Heart right ventricle (tissue), 16 donors: ENCODE measurements at regions not wholly inside any gene's neighbourhood (a gene's known extent, or its start where the extent isn't known, plus 50 kb on each side); places are given as distances from the start of the nearest gene placed in this dataset.

Experiments used
- ATAC-seq, 8 donors: fragments of 200-7000 bp; cut with Tn5 transposase; one replicate each; pipeline ENCODE4 v1.9.1; 2020; ENCODE audit warnings: mild to moderate bottlenecking in 8 of 8, moderate library complexity in 8 of 8, moderate number of reproducible peaks in 1 of 8
- DNase-seq, 2 donors: peaks; one replicate each; pipeline ENCODE4 v3.0.0-alpha.2; 2020
- H3K27ac ChIP-seq, 10 donors: fragments of 200-600 bp; sonication (generic) in 2 of 10; one replicate each; pipeline versions ENCODE4 v1.5.0 to v1.8.0; 2020 to 2022; ENCODE audit warnings: mild to moderate bottlenecking in 3 of 10
- H3K27me3 ChIP-seq, 7 donors: fragments of 200-600 bp; one replicate each; pipeline ENCODE4 v1.8.0; 2021 to 2022; ENCODE audit warnings: mild to moderate bottlenecking in 2 of 7
- H3K36me3 ChIP-seq, 9 donors: fragments of 200-600 bp; sonication (generic) in 1 of 9; one replicate each; pipeline versions ENCODE4 v1.5.0 to v1.8.0; 2020 to 2022; ENCODE audit warnings: mild to moderate bottlenecking in 2 of 9
- H3K4me1 ChIP-seq, 9 donors: fragments of 200-600 bp; sonication (generic) in 1 of 9; one replicate each; pipeline versions ENCODE4 v1.5.0 to v1.8.0; 2020 to 2022; ENCODE audit warnings: mild to moderate bottlenecking in 4 of 9
- H3K4me3 ChIP-seq, 10 donors: fragments of 200-600 bp; sonication (generic) in 2 of 10; one replicate each; pipeline versions ENCODE4 v1.5.0 to v1.8.0; 2020 to 2022; ENCODE audit warnings: mild to moderate bottlenecking in 7 of 10, moderate library complexity in 2 of 10
- H3K9me3 ChIP-seq, 11 donors: fragments of 200-600 bp in 10 of 11; sonication (generic) in 2 of 11; one replicate each; pipeline versions ENCODE4 v1.5.0 to v1.8.0; 2013 to 2022; ENCODE audit warnings: mild to moderate bottlenecking in 2 of 11, control low read depth in 1 of 11, moderate library complexity in 1 of 11
- WGBS, 2 donors: extraction: QIAGEN DNeasy Blood & Tissue Kit; methylation state at CpG; one replicate each; pipeline ENCODE4 v1.1.7; 2013; ENCODE audit warnings: inconsistent platforms in 1 of 2; 5-methylcytosine and 5-hydroxymethylcytosine counted together
- intact Hi-C, 10 donors: fragments of 100-400 bp; cut with DNase I; formaldehyde crosslinking; loops; one replicate each; pipeline versions ENCODE4 v1.11.1 to v1.14.2; 2022
- TF ChIP-seq, protein P1 (sequence below), 9 donors: fragments of 200-600 bp; sonication (generic) in 2 of 9; IDR thresholded peaks; one replicate each; pipeline versions ENCODE4 v1.5.0 to v1.8.0; 2021 to 2022; ENCODE audit warnings: antibody characterized with exemption in 9 of 9, mild to moderate bottlenecking in 5 of 9, moderate library complexity in 1 of 9
- donor health status: Arrhythmogenic right ventricular cardiomyopathy.
- donor health status: ischemic (EF 13 %, LVEDD 7.1; RV severe dilation, severe dysfunction).
- donor health status: healthy with polysubstance abuse.
- donor health status: DM: no; HTN: yes; CAD: no.
- donor health status: DM: no; HTN: no; CAD: no.
- donor health status: ischemic (EF 25% LVEDD 6.9; RV normal size, moderate dysfunction).
- donor health status: ischemic (EF 25% LVEDD 5.7; RV mildly dilated, moderate dysfunction).
- donor health status: healthy.
- donor health status: DM: yes; HTN: yes; CAD: no.
- donor health status: Ischemic cardiomyopathy.
- donor health status: ischemic (EF 35%, LVEDD 5.7; RV mildly dilated, moderate dysfunction).
- donor health status: nonischemic (EF 11% LVEDD 7.7; RV severe dilation, severe dysfunction).
- donor health status: DM: yes; HTN: yes; CAD: no.
- donor health status: PGD.
- donor health status: ischemic (EF 29% LVEDD 5.4; RV normal size, mild dysfunction).
- donor health status: nonischemic (EF 23%, LVEDD 6.1; RV moderate dilation, normal function).

DNA sequence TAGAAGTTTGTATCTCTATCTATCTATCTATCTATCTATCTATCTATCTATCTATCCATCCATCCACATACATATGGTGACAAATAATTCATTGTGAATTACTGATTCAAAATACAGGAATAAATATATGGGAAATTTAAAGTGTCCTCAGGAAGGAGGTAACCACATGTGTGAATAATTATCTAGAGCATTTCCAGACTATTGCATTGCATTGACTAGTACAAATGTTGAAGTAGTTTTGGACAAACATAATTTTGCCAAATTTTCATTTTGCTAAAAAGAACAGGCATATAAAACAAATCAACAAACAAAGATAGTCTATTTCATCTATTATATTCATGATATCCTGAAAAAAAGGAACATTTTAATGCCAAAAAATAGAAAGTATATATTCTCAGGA lies 192.7 kb downstream of the UTRN start:
- Histone ChIP-seq H3K4me3 (no peak overlapping the region), H3K27ac (peak overlapping the region in 7 of 10 donors; percentile 11 to 53 (median 31)), H3K4me1 (peaks cover 0 to 39% (median 22%) of the 10 kb centered on the region in 9 donors), H3K9me3 (no peaks in the 10 kb centered on the region), H3K27me3 (no peaks in the 10 kb centered on the region), H3K36me3 (peaks cover 0 to 86% (median 19%) of the 10 kb centered on the region in 9 donors)
- TF ChIP-seq, protein P1, sequence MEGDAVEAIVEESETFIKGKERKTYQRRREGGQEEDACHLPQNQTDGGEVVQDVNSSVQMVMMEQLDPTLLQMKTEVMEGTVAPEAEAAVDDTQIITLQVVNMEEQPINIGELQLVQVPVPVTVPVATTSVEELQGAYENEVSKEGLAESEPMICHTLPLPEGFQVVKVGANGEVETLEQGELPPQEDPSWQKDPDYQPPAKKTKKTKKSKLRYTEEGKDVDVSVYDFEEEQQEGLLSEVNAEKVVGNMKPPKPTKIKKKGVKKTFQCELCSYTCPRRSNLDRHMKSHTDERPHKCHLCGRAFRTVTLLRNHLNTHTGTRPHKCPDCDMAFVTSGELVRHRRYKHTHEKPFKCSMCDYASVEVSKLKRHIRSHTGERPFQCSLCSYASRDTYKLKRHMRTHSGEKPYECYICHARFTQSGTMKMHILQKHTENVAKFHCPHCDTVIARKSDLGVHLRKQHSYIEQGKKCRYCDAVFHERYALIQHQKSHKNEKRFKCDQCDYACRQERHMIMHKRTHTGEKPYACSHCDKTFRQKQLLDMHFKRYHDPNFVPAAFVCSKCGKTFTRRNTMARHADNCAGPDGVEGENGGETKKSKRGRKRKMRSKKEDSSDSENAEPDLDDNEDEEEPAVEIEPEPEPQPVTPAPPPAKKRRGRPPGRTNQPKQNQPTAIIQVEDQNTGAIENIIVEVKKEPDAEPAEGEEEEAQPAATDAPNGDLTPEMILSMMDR (IDR thresholded peaks at IDR 0.05): no peak
- ATAC-seq (no peak), DNase-seq (no peak)
- intact Hi-C loops: loop anchor here in 8 of 10 donors (2.0 to 10.0 kb wide), 9 partner anchors 183 to 381 kb away; partner anchors contain the start of genes UTRN (in 3 of the 8), SF3B5 (in 1 of the 8) and STX11 (in 1 of the 8)

DNA sequence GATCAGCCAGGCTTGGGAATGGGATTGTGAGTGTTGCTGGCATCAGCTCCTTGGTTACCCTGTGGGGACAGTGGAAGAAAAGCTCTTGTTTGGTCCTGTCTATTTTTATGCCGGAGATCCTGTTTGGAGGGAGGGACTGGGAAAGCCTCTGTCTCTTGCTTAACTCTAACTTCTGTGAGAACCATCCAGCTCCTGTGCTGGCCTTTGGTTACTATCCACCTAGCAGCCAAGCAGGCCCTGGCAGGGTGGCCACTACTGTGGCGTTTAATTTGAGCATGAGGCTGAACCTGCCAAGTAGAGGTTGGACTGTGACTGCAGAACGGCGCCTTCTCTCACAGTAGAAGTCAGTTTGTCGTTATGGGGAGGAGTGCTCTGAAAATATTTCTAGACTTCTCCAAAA lies 193.3 kb downstream of the UTRN start:
- ATAC-seq (peak; percentile 80 to 98 (median 94)), DNase-seq (peak; percentile 51 to 60)
- Histone ChIP-seq H3K27me3 (no peaks in the 10 kb centered on the region), H3K36me3 (peaks cover 0 to 86% (median 20%) of the 10 kb centered on the region in 9 donors), H3K9me3 (no peaks in the 10 kb centered on the region), H3K27ac (peak overlapping the region in 8 of 10 donors; percentile 11 to 53 (median 30)), H3K4me1 (peaks cover 0 to 39% (median 22%) of the 10 kb centered on the region in 9 donors), H3K4me3 (no peak overlapping the region)
- WGBS, 2 donors: 36 to 46% methylated on average over 5 of the region's 5 CpGs
- intact Hi-C loops: loop anchor here in 8 of 10 donors (2.0 to 10.0 kb wide), 9 partner anchors 184 to 381 kb away; partner anchors contain the start of genes UTRN (in 3 of the 8), SF3B5 (in 1 of the 8) and STX11 (in 1 of the 8)
- TF ChIP-seq, protein P1 (IDR thresholded peaks at IDR 0.05): no peak

DNA sequence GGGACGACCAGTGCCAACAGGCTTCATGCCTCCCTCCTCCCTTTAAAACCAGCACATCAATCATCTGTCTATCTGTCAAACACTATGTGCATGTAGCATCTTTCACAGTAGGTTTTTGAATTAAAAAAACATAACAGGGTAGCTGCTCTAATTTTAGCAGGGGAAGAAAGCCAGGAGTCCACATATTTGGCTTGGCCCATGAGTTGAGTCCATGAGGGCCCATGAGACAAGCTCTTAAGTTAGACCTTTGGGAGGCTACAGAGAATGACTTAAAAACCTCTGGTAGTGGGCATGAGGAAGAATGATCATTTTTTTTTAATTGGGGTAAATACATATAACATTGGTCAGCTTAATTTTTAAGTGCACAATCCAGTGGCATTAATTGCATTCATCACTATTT lies 194.9 kb downstream of the UTRN start:
- Histone ChIP-seq H3K36me3 (peaks cover 0 to 83% (median 10%) of the 10 kb centered on the region in 9 donors), H3K4me3 (no peak overlapping the region), H3K4me1 (peaks cover 0 to 39% (median 22%) of the 10 kb centered on the region in 9 donors), H3K27me3 (no peaks in the 10 kb centered on the region), H3K9me3 (no peaks in the 10 kb centered on the region), H3K27ac (peak overlapping the region in 3 of 10 donors; percentile 3 to 50 (median 18))
- ATAC-seq (peak in 3 of 8 donors; percentile 23 to 66 (median 64)), DNase-seq (peak in 1 of 2 donors; percentile 11)
- TF ChIP-seq, protein P1 (IDR thresholded peaks at IDR 0.05): no peak
- WGBS, 2 donors: 71% methylated on average over 1 of the region's 1 CpG
- intact Hi-C loops: loop anchor here (2.0 to 10.0 kb wide), 13 partner anchors 185 to 383 kb away; partner anchors contain the start of genes UTRN (in 3 of the 10), SF3B5 (in 1 of the 10) and STX11 (in 1 of the 10)

DNA sequence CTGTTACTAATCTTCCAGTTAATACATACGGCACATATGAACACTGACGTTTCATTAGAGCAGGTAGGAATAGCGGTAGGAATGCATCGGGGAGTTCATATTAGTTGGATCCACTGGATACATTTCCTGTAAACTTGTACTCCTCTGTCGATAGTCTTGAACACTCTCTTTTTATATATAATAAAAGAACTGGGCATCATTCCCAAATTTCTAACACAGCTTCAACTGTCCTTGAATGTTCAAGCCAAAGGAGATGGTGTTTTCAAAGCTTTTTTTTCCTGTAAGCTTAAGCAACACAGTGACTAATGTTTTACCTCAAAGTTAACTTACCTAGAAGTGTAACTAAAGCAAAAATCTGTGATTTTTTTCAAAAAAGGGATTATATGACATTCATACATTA lies 195.3 kb downstream of the UTRN start:
- Histone ChIP-seq H3K36me3 (peaks cover 0 to 83% (median 13%) of the 10 kb centered on the region in 9 donors), H3K27ac (peak overlapping the region in 3 of 10 donors; percentile 3 to 50 (median 18)), H3K4me1 (peaks cover 0 to 39% (median 22%) of the 10 kb centered on the region in 9 donors), H3K27me3 (no peaks in the 10 kb centered on the region), H3K4me3 (no peak overlapping the region), H3K9me3 (no peaks in the 10 kb centered on the region)
- 60 to 68% methylated on average over 5 of the region's 5 CpGs for WGBS, 2 donors
- TF ChIP-seq, protein P1 (IDR thresholded peaks at IDR 0.05): no peak
- ATAC-seq: no peak
- no peak for DNase-seq
- intact Hi-C loops: loop anchor here in 8 of 10 donors (2.0 to 10.0 kb wide), 7 partner anchors 188 to 378 kb away; no protein-coding TSS in a partner anchor
